Keratinocyte (primary cell): ENCODE measurements at regions not wholly inside any gene's neighbourhood (a gene's known extent, or its start where the extent isn't known, plus 50 kb on each side); places are given as distances from the start of the nearest gene placed in this dataset.

ENCODE experiments used
- DNase-seq: peaks from one replicate; pipeline ENCODE4 v3.0.0-alpha.2; 2011; ENCODE audit warnings: low read depth, missing footprints, low spot score
- FAIRE-seq: peaks from 2 replicates; lab custom pipeline; 2011; peaks lifted over from hg19 to GRCh38; lab: Jason Lieb, UNC
- H2AFZ ChIP-seq: 2 replicates; pipeline ENCODE4 v1.6.0; 2012; ENCODE audit warnings: low read length, control low read depth, inconsistent platforms; ENCODE audit not compliant: control insufficient read depth
- H3K27ac ChIP-seq: 2 replicates; pipeline ENCODE4 v1.5.1; 2011; ENCODE audit warnings: low read length; ENCODE audit not compliant: control insufficient read depth, insufficient read depth
- H3K27me3 ChIP-seq: 3 replicates; pipeline ENCODE4 v1.6.0; 2011; ENCODE audit warnings: low read length; ENCODE audit not compliant: control insufficient read depth, insufficient read depth; ENCODE audit errors: extremely low read depth
- H3K36me3 ChIP-seq, 2 experiments: 2 replicates in 1 of 2; 3 replicates in 1 of 2; pipeline ENCODE4 v1.5.1; 2011; ENCODE audit warnings: low read length in 2 of 2, mild to moderate bottlenecking in 1 of 2; ENCODE audit not compliant: control insufficient read depth in 2 of 2, insufficient read depth in 2 of 2; ENCODE audit errors: extremely low read depth in 1 of 2
- H3K4me1 ChIP-seq: 3 replicates; pipeline ENCODE4 v1.5.1; 2011; ENCODE audit warnings: low read length; ENCODE audit not compliant: control insufficient read depth, insufficient read depth; ENCODE audit errors: extremely low read depth
- H3K4me2 ChIP-seq: 3 replicates; pipeline ENCODE4 v1.6.0; 2011; ENCODE audit warnings: low read depth, low read length; ENCODE audit not compliant: control insufficient read depth, insufficient read depth; ENCODE audit errors: extremely low read depth
- H3K4me3 ChIP-seq, 3 experiments: fragments of 200-600 bp in 1 of 3; sonication (generic) in 1 of 3; 2 replicates in 2 of 3; 3 replicates in 1 of 3; pipeline ENCODE4 v1.5.1; 2011 to 2016; ENCODE audit warnings: low read length in 3 of 3, mild to moderate bottlenecking in 3 of 3, control low read depth in 2 of 3, inconsistent platforms in 1 of 3, low read depth in 1 of 3, mixed read lengths in 1 of 3, mixed run types in 1 of 3, moderate library complexity in 1 of 3; ENCODE audit not compliant: control insufficient read depth in 2 of 3, insufficient read depth in 2 of 3; ENCODE audit errors: extremely low read depth in 1 of 3
- H3K79me2 ChIP-seq: 2 replicates; pipeline ENCODE4 v1.6.0; 2012; ENCODE audit warnings: low read length; ENCODE audit not compliant: control insufficient read depth, insufficient read depth
- H3K9ac ChIP-seq: 3 replicates; pipeline ENCODE4 v1.6.0; 2011; ENCODE audit warnings: low read length; ENCODE audit not compliant: control insufficient read depth, insufficient read depth; ENCODE audit errors: extremely low read depth
- H3K9me1 ChIP-seq: 3 replicates; pipeline ENCODE4 v1.6.0; 2011; ENCODE audit warnings: low read length; ENCODE audit not compliant: control insufficient read depth, insufficient read depth; ENCODE audit errors: extremely low read depth
- H3K9me3 ChIP-seq: 2 replicates; pipeline ENCODE4 v1.5.1; 2012; ENCODE audit warnings: low read depth, low read length; ENCODE audit not compliant: control insufficient read depth
- H4K20me1 ChIP-seq: 3 replicates; pipeline ENCODE4 v1.6.0; 2011; ENCODE audit warnings: low read length; ENCODE audit not compliant: control insufficient read depth, insufficient read depth; ENCODE audit errors: extremely low read depth
- EZH2 ChIP-seq: IDR thresholded peaks from one replicate; pipeline ENCODE4 v1.6.1; 2012; ENCODE audit warnings: inconsistent platforms, mild to moderate bottlenecking, low read length, moderate library complexity
- dilution Hi-C: fragments of 300-500 bp; cut with MboI; formaldehyde crosslinking; loops from one replicate; pipeline ENCODE4 v1.7.0; 2020; ENCODE audit warnings: low sequenced_read_pairs; ENCODE audit not compliant: extremely low pct_ligation_motif_present
- TF ChIP-seq, protein P1 (sequence below), 3 experiments: IDR thresholded peaks in 1 of 3; conservative IDR thresholded peaks in 1 of 3; optimal IDR thresholded peaks in 1 of 3; 2 replicates in 2 of 3; 3 replicates in 1 of 3; pipeline versions ENCODE3 to v1.5.1; 2011; ENCODE audit warnings: low read length in 3 of 3, mild to moderate bottlenecking in 3 of 3, moderate library complexity in 2 of 3, control low read depth in 1 of 3, inconsistent platforms in 1 of 3; ENCODE audit not compliant: insufficient read depth in 2 of 3; ENCODE audit errors: extremely low read depth in 1 of 3

DNA sequence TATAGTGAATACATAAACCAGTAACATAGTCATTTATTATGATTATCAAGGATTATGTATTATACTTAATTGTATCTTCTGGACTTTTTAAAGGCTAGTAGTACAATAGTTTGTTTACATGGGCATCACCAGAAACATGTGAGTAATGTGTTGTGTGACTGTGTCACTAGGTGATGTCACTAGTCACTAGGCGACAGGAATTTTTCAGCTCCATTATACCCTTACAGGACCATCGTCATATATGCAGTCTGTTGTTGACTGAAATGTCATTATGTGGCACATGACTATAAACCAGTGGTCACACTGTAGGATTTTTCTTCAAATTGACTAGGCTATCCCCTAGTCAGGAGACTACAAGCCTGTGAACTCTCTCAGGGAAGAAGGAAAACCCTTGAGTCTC is 86.5 kb upstream of the CENPW start:
- no peaks in the 10 kb centered on the region for H3K79me2 ChIP-seq
- TF ChIP-seq, protein P1, sequence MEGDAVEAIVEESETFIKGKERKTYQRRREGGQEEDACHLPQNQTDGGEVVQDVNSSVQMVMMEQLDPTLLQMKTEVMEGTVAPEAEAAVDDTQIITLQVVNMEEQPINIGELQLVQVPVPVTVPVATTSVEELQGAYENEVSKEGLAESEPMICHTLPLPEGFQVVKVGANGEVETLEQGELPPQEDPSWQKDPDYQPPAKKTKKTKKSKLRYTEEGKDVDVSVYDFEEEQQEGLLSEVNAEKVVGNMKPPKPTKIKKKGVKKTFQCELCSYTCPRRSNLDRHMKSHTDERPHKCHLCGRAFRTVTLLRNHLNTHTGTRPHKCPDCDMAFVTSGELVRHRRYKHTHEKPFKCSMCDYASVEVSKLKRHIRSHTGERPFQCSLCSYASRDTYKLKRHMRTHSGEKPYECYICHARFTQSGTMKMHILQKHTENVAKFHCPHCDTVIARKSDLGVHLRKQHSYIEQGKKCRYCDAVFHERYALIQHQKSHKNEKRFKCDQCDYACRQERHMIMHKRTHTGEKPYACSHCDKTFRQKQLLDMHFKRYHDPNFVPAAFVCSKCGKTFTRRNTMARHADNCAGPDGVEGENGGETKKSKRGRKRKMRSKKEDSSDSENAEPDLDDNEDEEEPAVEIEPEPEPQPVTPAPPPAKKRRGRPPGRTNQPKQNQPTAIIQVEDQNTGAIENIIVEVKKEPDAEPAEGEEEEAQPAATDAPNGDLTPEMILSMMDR (optimal IDR thresholded peaks at IDR 0.05 in 1 of 3, IDR thresholded peaks at IDR 0.05 in 1 of 3, conservative IDR thresholded peaks at IDR 0.05 in 1 of 3; ENCODE audit: extremely low read depth in 1 of 3, insufficient read depth in 2 of 3, low read length in 3 of 3) = no peak
- TF ChIP-seq EZH2 = no peak
- H3K27me3 ChIP-seq = no peaks in the 10 kb centered on the region
- H3K36me3 ChIP-seq = no peaks in the 10 kb centered on the region
- FAIRE-seq = no peak
- no peaks in the 10 kb centered on the region for H3K9me3 ChIP-seq
- no peak overlapping the region for H3K4me3 ChIP-seq
- no peak overlapping the region for H2AFZ ChIP-seq
- dilution Hi-C loops = no loop called here
- H4K20me1 ChIP-seq = no peaks in the 10 kb centered on the region
- H3K9ac ChIP-seq = no peak overlapping the region
- H3K4me2 ChIP-seq = no peak overlapping the region
- no peak for DNase-seq
- H3K4me1 ChIP-seq = no peaks in the 10 kb centered on the region
- H3K27ac ChIP-seq = no peak overlapping the region
- H3K9me1 ChIP-seq = no peaks in the 10 kb centered on the region

DNA sequence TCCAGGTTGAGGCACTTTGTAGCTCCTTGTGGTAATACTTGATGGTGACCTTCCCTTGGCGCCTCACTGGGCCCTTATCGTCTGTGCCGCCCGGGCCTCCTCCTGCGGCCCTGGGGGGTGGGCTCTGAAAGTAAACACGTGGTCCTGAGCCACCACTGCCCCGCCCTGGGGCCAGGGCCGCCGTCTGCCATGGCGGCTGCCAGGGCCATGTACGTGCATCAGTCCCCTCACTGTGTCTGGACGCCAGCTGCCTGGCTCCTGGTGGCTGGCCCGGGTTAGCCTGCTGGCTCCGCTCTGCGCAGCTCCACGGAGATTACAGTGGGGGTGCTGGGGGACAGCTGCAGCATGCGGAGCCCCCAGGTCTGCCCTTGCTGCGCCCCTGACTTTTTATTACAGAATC is 81.8 kb upstream of the CENPW start:
- Histone ChIP-seq H2AFZ (no peak overlapping the region), H3K79me2 (no peaks in the 10 kb centered on the region), H3K36me3 (no peaks in the 10 kb centered on the region), H3K9ac (no peak overlapping the region), H3K4me1 (no peaks in the 10 kb centered on the region), H3K27me3 (no peaks in the 10 kb centered on the region), H4K20me1 (no peaks in the 10 kb centered on the region), H3K27ac (no peak overlapping the region), H3K9me1 (no peaks in the 10 kb centered on the region), H3K4me3 (no peak overlapping the region), H3K4me2 (no peak overlapping the region), H3K9me3 (no peaks in the 10 kb centered on the region)
- no peak for FAIRE-seq
- TF ChIP-seq EZH2 = no peak
- TF ChIP-seq, protein P1 (optimal IDR thresholded peaks at IDR 0.05 in 1 of 3, IDR thresholded peaks at IDR 0.05 in 1 of 3, conservative IDR thresholded peaks at IDR 0.05 in 1 of 3; ENCODE audit: extremely low read depth in 1 of 3, insufficient read depth in 2 of 3, low read length in 3 of 3) = no peak
- DNase-seq = no peak
- dilution Hi-C loops = no loop called here
